ENCODE measurements at regions not wholly inside any gene's neighbourhood (a gene's known extent, or its start where the extent isn't known, plus 50 kb on each side); places are given as distances from the start of the nearest gene placed in this dataset.

GRCh38 chr3:102827386-102827785, 392.6 kb downstream of the ZPLD1 start:
- Histone ChIP-seq H3K9ac (ENCODE audit: control insufficient read depth, insufficient read depth, low read length) (no peak overlapping the region), H4K20me1 (ENCODE audit: control insufficient read depth, insufficient read depth) (no peaks in the 10 kb centered on the region), H3K36me3 (ENCODE audit: control insufficient read depth in 2 of 2, insufficient read depth in 2 of 2, low read length in 1 of 2) (no peaks in the 10 kb centered on the region), H2AFZ (ENCODE audit: control insufficient read depth, low read depth, low read length) (no peak overlapping the region), H3K4me1 (ENCODE audit: control insufficient read depth, insufficient read depth, low read length) (no peaks in the 10 kb centered on the region), H3K27ac (ENCODE audit: control insufficient read depth, insufficient read depth) (no peak overlapping the region), H3K79me2 (ENCODE audit: control insufficient read depth, insufficient read depth, low read length) (no peaks in the 10 kb centered on the region), H3K4me3 (no peak overlapping the region), H3K27me3 (replicated peaks in 1 of 2; ENCODE audit: control insufficient read depth in 2 of 2, insufficient read depth in 2 of 2, low read length in 1 of 2) (no peaks in the 10 kb centered on the region), H3K4me2 (ENCODE audit: control insufficient read depth, insufficient read depth) (no peak overlapping the region), H3K9me3 (replicated peaks; ENCODE audit: control insufficient read depth, insufficient read depth, low read length) (no peaks in the 10 kb centered on the region)
- RAD21 ChIA-PET (ENCODE audit: unreplicated experiment), result no interaction called here
- FAIRE-seq, result no peak
- DNase-seq (ENCODE audit: low read depth, low spot score), result no peak
- ATAC-seq, result no peak
- BruUV-seq (replicated peaks), result no TSS peak
- SMC1A ChIA-PET (ENCODE audit: uncharacterized antibody, unreplicated experiment), result no interaction called here
- CTCF ChIA-PET, result no interaction called here
- intact Hi-C loops (cut with micrococcal nuclease; ENCODE audit: unreplicated experiment), result no loop called here
- POLR2A ChIA-PET, result no interaction called here
- in situ Hi-C loops (cut with MboI), result no loop called here
- TF ChIP-seq TCF7 (IDR thresholded peaks at IDR 0.05; ENCODE audit: borderline replicate concordance), result no peak
- TF ChIP-seq MTA2 (IDR thresholded peaks at IDR 0.05; ENCODE audit: low read depth), result no peak

GRCh38 chr3:102830415-102830814, 395.6 kb downstream of the ZPLD1 start:
- H3K27ac ChIP-seq (ENCODE audit: control insufficient read depth, insufficient read depth), result no peak overlapping the region
- DNase-seq (ENCODE audit: low read depth, low spot score), result no peak
- H3K4me3 ChIP-seq, result no peak overlapping the region
- no peak overlapping the region for H3K4me2 ChIP-seq (ENCODE audit: control insufficient read depth, insufficient read depth)
- no peak overlapping the region for H2AFZ ChIP-seq (ENCODE audit: control insufficient read depth, low read depth, low read length)
- ChIA-PET CTCF (no interaction called here), SMC1A (ENCODE audit: uncharacterized antibody, unreplicated experiment) (no interaction called here), POLR2A (no interaction called here), RAD21 (ENCODE audit: unreplicated experiment) (no interaction called here)
- H3K9ac ChIP-seq (ENCODE audit: control insufficient read depth, insufficient read depth, low read length), result no peak overlapping the region
- no peak for FAIRE-seq
- no peaks in the 10 kb centered on the region for H3K27me3 ChIP-seq (replicated peaks in 1 of 2; ENCODE audit: control insufficient read depth in 2 of 2, insufficient read depth in 2 of 2, low read length in 1 of 2)
- intact Hi-C loops (cut with micrococcal nuclease; ENCODE audit: unreplicated experiment), result no loop called here
- in situ Hi-C loops (cut with MboI), result no loop called here
- BruUV-seq (replicated peaks), result no TSS peak
- H4K20me1 ChIP-seq (ENCODE audit: control insufficient read depth, insufficient read depth), result no peaks in the 10 kb centered on the region
- ATAC-seq, result no peak
- no peak for TF ChIP-seq CUX1 (IDR thresholded peaks at IDR 0.05; ENCODE audit: insufficient replicate concordance, low read depth, low read length)
- no peak for TF ChIP-seq NFYB (IDR thresholded peaks at IDR 0.05; ENCODE audit: insufficient read depth, low read depth, low read length)
- TF ChIP-seq ZBTB33 (IDR thresholded peaks at IDR 0.05), result no peak
- TF ChIP-seq POLR2AphosphoS5 (IDR thresholded peaks at IDR 0.05; ENCODE audit: low read length), result no peak
- no peak for TF ChIP-seq BACH1 (IDR thresholded peaks at IDR 0.05; ENCODE audit: borderline replicate concordance)
- no peak for TF ChIP-seq GABPA (IDR thresholded peaks at IDR 0.05; ENCODE audit: low read depth)
- TF ChIP-seq KDM1A (IDR thresholded peaks at IDR 0.05; ENCODE audit: borderline replicate concordance), result no peak
- no peaks in the 10 kb centered on the region for H3K36me3 ChIP-seq (ENCODE audit: control insufficient read depth in 2 of 2, insufficient read depth in 2 of 2, low read length in 1 of 2)
- H3K9me3 ChIP-seq (replicated peaks; ENCODE audit: control insufficient read depth, insufficient read depth, low read length), result no peaks in the 10 kb centered on the region
- no peaks in the 10 kb centered on the region for H3K79me2 ChIP-seq (ENCODE audit: control insufficient read depth, insufficient read depth, low read length)
- 28% methylated on average over 4 of the region's 4 CpGs for WGBS (ENCODE audit: insufficient coverage, insufficient replicate concordance, low lambda C conversion rate, missing lambda C conversion rate)
- no peaks in the 10 kb centered on the region for H3K4me1 ChIP-seq (ENCODE audit: control insufficient read depth, insufficient read depth, low read length)
